Lower lobe of right lung (tissue), 2 donors: ENCODE measurements at regions not wholly inside any gene's neighbourhood (a gene's known extent, or its start where the extent isn't known, plus 50 kb on each side); places are given as distances from the start of the nearest gene placed in this dataset.

Experiments
- ATAC-seq, 2 donors: fragments of 200-7000 bp; cut with Tn5 transposase; one replicate each; pipeline ENCODE4 v1.9.1; 2020 to 2022; ENCODE audit warnings: mild to moderate bottlenecking in 2 of 2, moderate library complexity in 2 of 2
- DNase-seq: peaks from one replicate; pipeline ENCODE4 v3.0.0-alpha.2; 2020
- H3K27ac ChIP-seq: fragments of 200-600 bp; one replicate; pipeline ENCODE4 v1.8.0; 2022
- H3K27me3 ChIP-seq: fragments of 200-600 bp; one replicate; pipeline ENCODE4 v1.8.0; 2022; ENCODE audit warnings: low read depth
- H3K36me3 ChIP-seq: fragments of 200-600 bp; one replicate; pipeline ENCODE4 v1.8.0; 2022; ENCODE audit warnings: mild to moderate bottlenecking
- H3K4me1 ChIP-seq: fragments of 200-600 bp; one replicate; pipeline ENCODE4 v1.8.0; 2022
- H3K4me3 ChIP-seq: fragments of 200-600 bp; one replicate; pipeline ENCODE4 v1.8.0; 2022; ENCODE audit warnings: mild to moderate bottlenecking
- H3K9me3 ChIP-seq: fragments of 200-600 bp; one replicate; pipeline ENCODE4 v1.8.0; 2022
- CTCF ChIP-seq: fragments of 200-600 bp; IDR thresholded peaks from one replicate; pipeline ENCODE4 v1.8.0; 2022; ENCODE audit warnings: antibody characterized with exemption, mild to moderate bottlenecking
- intact Hi-C: fragments of 100-400 bp; cut with DNase I; formaldehyde crosslinking; loops from one replicate; pipeline ENCODE4 v1.11.0; 2022
- donor health status: DM: no; HTN: yes; CAD: no; lungs with severe emphysema.

DNA sequence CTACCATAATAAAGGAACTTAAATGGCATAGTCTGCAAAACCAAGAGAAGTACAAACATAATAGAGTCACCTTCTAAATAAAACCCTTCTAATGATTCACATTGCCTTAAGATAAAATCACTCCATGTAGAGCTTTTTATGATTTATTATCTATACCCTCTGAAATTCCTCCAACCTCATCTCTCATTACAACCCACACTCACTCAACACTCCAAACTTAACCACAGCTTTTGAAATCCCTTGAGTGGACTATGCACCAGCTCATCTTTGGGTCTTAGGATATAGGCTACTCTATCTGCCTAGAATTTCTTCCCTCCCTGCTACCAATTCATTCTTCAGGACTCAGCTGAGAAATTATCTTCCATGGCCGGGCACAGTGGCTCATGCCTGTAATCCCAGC lies 122.5 kb downstream of the CETN3 start:
- TF ChIP-seq CTCF = no peak
- no peaks in the 10 kb centered on the region for H3K36me3 ChIP-seq
- H3K4me1 ChIP-seq = no peaks in the 10 kb centered on the region
- H3K27me3 ChIP-seq = no peaks in the 10 kb centered on the region
- no peak overlapping the region for H3K4me3 ChIP-seq
- H3K9me3 ChIP-seq = no peaks in the 10 kb centered on the region
- intact Hi-C loops = no loop called here
- DNase-seq (no peak), ATAC-seq (no peak)
- no peak overlapping the region for H3K27ac ChIP-seq

GRCh38 chr5:90285581-90285980 lies 124.0 kb downstream of the CETN3 start:
- ATAC-seq = no peak
- intact Hi-C loops = no loop called here
- Histone ChIP-seq H3K27me3 (no peaks in the 10 kb centered on the region), H3K36me3 (no peaks in the 10 kb centered on the region), H3K4me1 (no peaks in the 10 kb centered on the region), H3K27ac (no peak overlapping the region), H3K4me3 (no peak overlapping the region), H3K9me3 (no peaks in the 10 kb centered on the region)
- no peak for TF ChIP-seq CTCF
- no peak for DNase-seq

- no peaks in the 10 kb centered on the region for H3K9me3 ChIP-seq
- DNase-seq (no peak), ATAC-seq (no peak)
- intact Hi-C loops = no loop called here
- no peaks in the 10 kb centered on the region for H3K36me3 ChIP-seq
- no peaks in the 10 kb centered on the region for H3K4me1 ChIP-seq
- H3K27ac ChIP-seq = no peak overlapping the region
- no peak overlapping the region for H3K4me3 ChIP-seq
- no peaks in the 10 kb centered on the region for H3K27me3 ChIP-seq
- TF ChIP-seq CTCF = no peak
Measured at GRCh38 chr5:90284375-90284774, 125.2 kb downstream of the CETN3 start.

DNA sequence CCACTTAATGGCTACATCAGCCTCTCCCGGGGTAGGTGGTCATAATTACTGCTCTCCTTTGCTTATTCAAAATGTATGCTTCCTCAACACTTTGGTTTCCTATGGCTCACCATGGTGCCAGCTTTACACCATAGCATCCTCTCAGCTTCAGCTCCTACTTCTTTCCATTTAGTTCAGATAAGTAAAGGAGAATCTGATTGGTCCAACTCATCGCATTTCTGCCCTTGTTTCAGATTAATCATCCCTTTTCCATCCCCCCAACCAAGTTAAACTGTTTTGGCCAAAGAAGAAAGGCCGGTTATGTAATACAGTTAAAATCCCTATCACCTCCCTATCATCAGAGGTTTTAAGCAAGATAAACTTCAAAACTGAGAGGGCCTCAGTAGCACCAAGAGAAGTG lies 130.5 kb downstream of the CETN3 start:
- ATAC-seq (no peak), DNase-seq (no peak)
- no peaks in the 10 kb centered on the region for H3K27me3 ChIP-seq
- no peaks in the 10 kb centered on the region for H3K4me1 ChIP-seq
- no peak overlapping the region for H3K4me3 ChIP-seq
- H3K27ac ChIP-seq = no peak overlapping the region
- intact Hi-C loops = no loop called here
- H3K36me3 ChIP-seq = no peaks in the 10 kb centered on the region
- TF ChIP-seq CTCF = no peak
- H3K9me3 ChIP-seq = no peaks in the 10 kb centered on the region

DNA sequence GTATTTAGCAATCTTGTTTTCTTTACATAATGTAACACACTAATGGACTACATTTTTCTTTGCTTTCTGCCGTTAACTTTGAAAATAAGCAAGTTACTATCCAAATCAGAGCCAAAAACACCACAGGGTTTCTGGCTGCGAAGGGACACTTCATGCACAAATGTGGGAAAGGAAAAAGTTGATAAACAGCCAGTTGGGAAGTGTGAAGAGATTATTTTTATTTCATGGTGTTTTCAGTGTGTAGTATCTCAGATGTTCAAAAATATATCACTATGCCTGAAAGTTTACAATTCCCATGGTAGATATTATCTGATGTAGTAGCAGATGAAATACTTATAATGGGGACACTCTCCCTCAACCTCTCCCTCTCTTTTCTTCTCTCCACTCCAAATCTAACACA lies 135.3 kb downstream of the CETN3 start:
- Histone ChIP-seq H3K27me3 (no peaks in the 10 kb centered on the region), H3K4me3 (no peak overlapping the region), H3K4me1 (no peaks in the 10 kb centered on the region), H3K36me3 (no peaks in the 10 kb centered on the region), H3K27ac (no peak overlapping the region), H3K9me3 (no peaks in the 10 kb centered on the region)
- no peak for ATAC-seq
- no peak for TF ChIP-seq CTCF
- DNase-seq = no peak
- intact Hi-C loops = no loop called here

GRCh38 chr5:90267646-90268045 lies 141.9 kb downstream of the CETN3 start:
- intact Hi-C loops = no loop called here
- H3K4me3 ChIP-seq = no peak overlapping the region
- no peak for TF ChIP-seq CTCF
- no peaks in the 10 kb centered on the region for H3K4me1 ChIP-seq
- ATAC-seq (no peak), DNase-seq (no peak)
- no peaks in the 10 kb centered on the region for H3K9me3 ChIP-seq
- H3K27me3 ChIP-seq = no peaks in the 10 kb centered on the region
- H3K36me3 ChIP-seq = no peaks in the 10 kb centered on the region
- H3K27ac ChIP-seq = no peak overlapping the region
